WERI-Rb-1 (cell line): ENCODE measurements at regions not wholly inside any gene's neighbourhood (a gene's known extent, or its start where the extent isn't known, plus 50 kb on each side); places are given as distances from the start of the nearest gene placed in this dataset.

Experiments used
- DNase-seq: peaks from one replicate; pipeline ENCODE4 v3.0.0-alpha.2; 2020
- H3K27ac ChIP-seq: fragments of 250-450 bp; sonication (Bioruptor Pico); 2 replicates; pipeline ENCODE4 v1.5.1; 2020; ENCODE audit warnings: mild to moderate bottlenecking, moderate library complexity
- H3K27me3 ChIP-seq: fragments of 250-450 bp; sonication (Bioruptor Pico); 2 replicates; pipeline ENCODE4 v1.5.1; 2021; ENCODE audit warnings: mild to moderate bottlenecking, low read depth, moderate library complexity; ENCODE audit not compliant: insufficient read depth, severe bottlenecking
- H3K36me3 ChIP-seq: fragments of 250-450 bp; sonication (Bioruptor Pico); 2 replicates; pipeline ENCODE4 v1.5.1; 2020; ENCODE audit warnings: mild to moderate bottlenecking, moderate library complexity
- H3K4me3 ChIP-seq: 2 replicates; pipeline ENCODE4 v1.5.1; 2011; ENCODE audit warnings: low read depth, mild to moderate bottlenecking, control low read depth, low read length
- H3K9me3 ChIP-seq: fragments of 250-450 bp; sonication (Bioruptor Pico); 2 replicates; pipeline ENCODE4 v1.5.1; 2021; ENCODE audit warnings: mild to moderate bottlenecking, moderate library complexity; ENCODE audit not compliant: severe bottlenecking
- CTCF ChIP-seq: IDR thresholded peaks from 2 replicates; pipeline ENCODE4 v1.5.1; 2011; ENCODE audit warnings: low read depth, mild to moderate bottlenecking, control low read depth, inconsistent platforms, low read length

- no peaks in the 10 kb centered on the region for H3K27me3 ChIP-seq
- H3K9me3 ChIP-seq: peaks cover 6% of the 10 kb centered on the region
- H3K4me3 ChIP-seq: no peak overlapping the region
- H3K27ac ChIP-seq: no peak overlapping the region
- H3K36me3 ChIP-seq: no peaks in the 10 kb centered on the region
- DNase-seq: no peak
- no peak for TF ChIP-seq CTCF
Measured at GRCh38 chr22:49592780-49593501, 234.7 kb downstream of the BRD1 start.

- no peak for DNase-seq
- H3K27me3 ChIP-seq: no peaks in the 10 kb centered on the region
- peaks cover 6% of the 10 kb centered on the region for H3K9me3 ChIP-seq
- H3K27ac ChIP-seq: no peak overlapping the region
- no peak overlapping the region for H3K4me3 ChIP-seq
- H3K36me3 ChIP-seq: no peaks in the 10 kb centered on the region
- TF ChIP-seq CTCF: no peak
Measured at GRCh38 chr22:49590851-49591445, 236.7 kb downstream of the BRD1 start.

GRCh38 chr22:49590381-49590780 is 237.3 kb downstream of the BRD1 start:
- TF ChIP-seq CTCF: no peak
- Histone ChIP-seq H3K27ac (no peak overlapping the region), H3K36me3 (no peaks in the 10 kb centered on the region), H3K27me3 (no peaks in the 10 kb centered on the region), H3K4me3 (no peak overlapping the region), H3K9me3 (peaks cover 3% of the 10 kb centered on the region)
- DNase-seq: no peak

- no peaks in the 10 kb centered on the region for H3K36me3 ChIP-seq
- no peak for TF ChIP-seq CTCF
- DNase-seq: no peak
- no peak overlapping the region for H3K27ac ChIP-seq
- H3K27me3 ChIP-seq: no peaks in the 10 kb centered on the region
- no peaks in the 10 kb centered on the region for H3K9me3 ChIP-seq
- H3K4me3 ChIP-seq: no peak overlapping the region
Measured at GRCh38 chr22:49589811-49590210, 237.9 kb downstream of the BRD1 start.

GRCh38 chr22:49589301-49589700 is 238.4 kb downstream of the BRD1 start:
- H3K36me3 ChIP-seq: no peaks in the 10 kb centered on the region
- no peak overlapping the region for H3K27ac ChIP-seq
- no peak overlapping the region for H3K4me3 ChIP-seq
- H3K9me3 ChIP-seq: no peaks in the 10 kb centered on the region
- H3K27me3 ChIP-seq: no peaks in the 10 kb centered on the region
- DNase-seq: no peak
- no peak for TF ChIP-seq CTCF
